ENCODE measurements at regions not wholly inside any gene's neighbourhood (a gene's known extent, or its start where the extent isn't known, plus 50 kb on each side); places are given as distances from the start of the nearest gene placed in this dataset.
A peak's percentile ranks its signal among the peaks of the same experiment; 100 is the strongest.

- H3K4me1 ChIP-seq (ENCODE audit: control insufficient read depth, insufficient read depth, low read length), result no peaks in the 10 kb centered on the region
- no peaks in the 10 kb centered on the region for H3K27me3 ChIP-seq (ENCODE audit: control insufficient read depth, insufficient read depth, low read length)
- H3K4me2 ChIP-seq (ENCODE audit: low read length), result no peak overlapping the region
- H3K9ac ChIP-seq (ENCODE audit: low read depth, low read length), result no peak overlapping the region
- no peaks in the 10 kb centered on the region for H3K9me3 ChIP-seq (replicated peaks; ENCODE audit: low read length)
- H3K36me3 ChIP-seq (ENCODE audit: insufficient read depth, low read length), result no peaks in the 10 kb centered on the region
- no peak overlapping the region for H3K4me3 ChIP-seq (ENCODE audit: low read length)
Measured at GRCh38 chr6:79431537-79431933, 105.7 kb downstream of the LCA5 start.

GRCh38 chr6:79430913-79431536 lies 106.2 kb downstream of the LCA5 start:
- Histone ChIP-seq H3K36me3 (ENCODE audit: insufficient read depth, low read length) (no peaks in the 10 kb centered on the region), H3K9me3 (replicated peaks; ENCODE audit: low read length) (no peaks in the 10 kb centered on the region), H3K4me2 (ENCODE audit: low read length) (no peak overlapping the region), H3K27me3 (ENCODE audit: control insufficient read depth, insufficient read depth, low read length) (no peaks in the 10 kb centered on the region), H3K4me3 (ENCODE audit: low read length) (no peak overlapping the region), H3K9ac (ENCODE audit: low read depth, low read length) (no peak overlapping the region), H3K4me1 (ENCODE audit: control insufficient read depth, insufficient read depth, low read length) (no peaks in the 10 kb centered on the region)

GRCh38 chr6:79427721-79428120 lies 109.5 kb downstream of the LCA5 start:
- H3K4me1 ChIP-seq (ENCODE audit: control insufficient read depth, insufficient read depth, low read length), result peaks cover 6% of the 10 kb centered on the region
- H3K27me3 ChIP-seq (ENCODE audit: control insufficient read depth, insufficient read depth, low read length), result no peaks in the 10 kb centered on the region
- no peaks in the 10 kb centered on the region for H3K9me3 ChIP-seq (replicated peaks; ENCODE audit: low read length)
- no peak overlapping the region for H3K4me3 ChIP-seq (ENCODE audit: low read length)
- H3K9ac ChIP-seq (ENCODE audit: low read depth, low read length), result no peak overlapping the region
- no peak overlapping the region for H3K4me2 ChIP-seq (ENCODE audit: low read length)
- no peaks in the 10 kb centered on the region for H3K36me3 ChIP-seq (ENCODE audit: insufficient read depth, low read length)

- Histone ChIP-seq H3K4me1 (ENCODE audit: control insufficient read depth, insufficient read depth, low read length) (peaks cover 15% of the 10 kb centered on the region), H3K9ac (ENCODE audit: low read depth, low read length) (no peak overlapping the region), H3K4me3 (ENCODE audit: low read length) (no peak overlapping the region), H3K4me2 (ENCODE audit: low read length) (no peak overlapping the region), H3K27me3 (ENCODE audit: control insufficient read depth, insufficient read depth, low read length) (no peaks in the 10 kb centered on the region), H3K9me3 (replicated peaks; ENCODE audit: low read length) (no peaks in the 10 kb centered on the region), H3K36me3 (ENCODE audit: insufficient read depth, low read length) (no peaks in the 10 kb centered on the region)
Measured at GRCh38 chr6:79426625-79427278, 110.5 kb downstream of the LCA5 start.

- Histone ChIP-seq H3K4me1 (ENCODE audit: control insufficient read depth, insufficient read depth, low read length) (peaks cover 23% of the 10 kb centered on the region), H3K9me3 (replicated peaks; ENCODE audit: low read length) (no peaks in the 10 kb centered on the region), H3K4me3 (ENCODE audit: low read length) (no peak overlapping the region), H3K4me2 (ENCODE audit: low read length) (no peak overlapping the region), H3K36me3 (ENCODE audit: insufficient read depth, low read length) (no peaks in the 10 kb centered on the region), H3K9ac (ENCODE audit: low read depth, low read length) (no peak overlapping the region), H3K27me3 (ENCODE audit: control insufficient read depth, insufficient read depth, low read length) (no peaks in the 10 kb centered on the region)
Measured at GRCh38 chr6:79425589-79426311, 111.5 kb downstream of the LCA5 start.

GRCh38 chr6:79423216-79423615 lies 114.0 kb downstream of the LCA5 start:
- no peaks in the 10 kb centered on the region for H3K27me3 ChIP-seq (ENCODE audit: control insufficient read depth, insufficient read depth, low read length)
- no peak overlapping the region for H3K4me3 ChIP-seq (ENCODE audit: low read length)
- H3K36me3 ChIP-seq (ENCODE audit: insufficient read depth, low read length), result no peaks in the 10 kb centered on the region
- no peaks in the 10 kb centered on the region for H3K9me3 ChIP-seq (replicated peaks; ENCODE audit: low read length)
- H3K4me2 ChIP-seq (ENCODE audit: low read length), result no peak overlapping the region
- peaks cover 31% of the 10 kb centered on the region for H3K4me1 ChIP-seq (ENCODE audit: control insufficient read depth, insufficient read depth, low read length)
- no peak overlapping the region for H3K9ac ChIP-seq (ENCODE audit: low read depth, low read length)

GRCh38 chr6:79422666-79423065 lies 114.6 kb downstream of the LCA5 start:
- H3K36me3 ChIP-seq (ENCODE audit: insufficient read depth, low read length), result no peaks in the 10 kb centered on the region
- no peaks in the 10 kb centered on the region for H3K27me3 ChIP-seq (ENCODE audit: control insufficient read depth, insufficient read depth, low read length)
- no peak overlapping the region for H3K9ac ChIP-seq (ENCODE audit: low read depth, low read length)
- peak overlapping the region; percentile 71 for H3K4me2 ChIP-seq (ENCODE audit: low read length)
- no peaks in the 10 kb centered on the region for H3K9me3 ChIP-seq (replicated peaks; ENCODE audit: low read length)
- H3K4me1 ChIP-seq (ENCODE audit: control insufficient read depth, insufficient read depth, low read length), result peaks cover 31% of the 10 kb centered on the region
- peak overlapping the region; percentile 52 for H3K4me3 ChIP-seq (ENCODE audit: low read length)

- H3K27me3 ChIP-seq (ENCODE audit: control insufficient read depth, insufficient read depth, low read length), result no peaks in the 10 kb centered on the region
- peak overlapping the region; percentile 52 for H3K4me3 ChIP-seq (ENCODE audit: low read length)
- H3K9ac ChIP-seq (ENCODE audit: low read depth, low read length), result peak overlapping the region; percentile 51
- H3K36me3 ChIP-seq (ENCODE audit: insufficient read depth, low read length), result no peaks in the 10 kb centered on the region
- peak overlapping the region; percentile 71 for H3K4me2 ChIP-seq (ENCODE audit: low read length)
- H3K4me1 ChIP-seq (ENCODE audit: control insufficient read depth, insufficient read depth, low read length), result peaks cover 31% of the 10 kb centered on the region
- no peaks in the 10 kb centered on the region for H3K9me3 ChIP-seq (replicated peaks; ENCODE audit: low read length)
Measured at GRCh38 chr6:79421707-79422484, 115.3 kb downstream of the LCA5 start.

- H3K9ac ChIP-seq (ENCODE audit: low read depth, low read length), result no peak overlapping the region
- H3K9me3 ChIP-seq (replicated peaks; ENCODE audit: low read length), result no peaks in the 10 kb centered on the region
Measured at GRCh38 chr6:79421001-79421411, 116.2 kb downstream of the LCA5 start.

GRCh38 chr6:79420054-79420453 lies 117.2 kb downstream of the LCA5 start:
- no peak overlapping the region for H3K9ac ChIP-seq (ENCODE audit: low read depth, low read length)
- H3K27me3 ChIP-seq (ENCODE audit: control insufficient read depth, insufficient read depth, low read length), result no peaks in the 10 kb centered on the region
- H3K36me3 ChIP-seq (ENCODE audit: insufficient read depth, low read length), result no peaks in the 10 kb centered on the region
- H3K4me2 ChIP-seq (ENCODE audit: low read length), result no peak overlapping the region
- H3K4me1 ChIP-seq (ENCODE audit: control insufficient read depth, insufficient read depth, low read length), result peaks cover 31% of the 10 kb centered on the region
- H3K9me3 ChIP-seq (replicated peaks; ENCODE audit: low read length), result no peaks in the 10 kb centered on the region
- H3K4me3 ChIP-seq (ENCODE audit: low read length), result no peak overlapping the region

More at GRCh38 chr6:79421001-79421411, 116.2 kb downstream of the LCA5 start:
- Histone ChIP-seq H3K4me3 (ENCODE audit: low read length) (no peak overlapping the region), H3K4me1 (ENCODE audit: control insufficient read depth, insufficient read depth, low read length) (peaks cover 31% of the 10 kb centered on the region), H3K27me3 (ENCODE audit: control insufficient read depth, insufficient read depth, low read length) (no peaks in the 10 kb centered on the region), H3K36me3 (ENCODE audit: insufficient read depth, low read length) (no peaks in the 10 kb centered on the region), H3K4me2 (ENCODE audit: low read length) (peak overlapping the region; percentile 34)

GRCh38 chr6:79416931-79417330 lies 120.3 kb downstream of the LCA5 start:
- H3K4me1 ChIP-seq (ENCODE audit: control insufficient read depth, insufficient read depth, low read length), result peaks cover 29% of the 10 kb centered on the region
- no peaks in the 10 kb centered on the region for H3K36me3 ChIP-seq (ENCODE audit: insufficient read depth, low read length)
- no peak overlapping the region for H3K4me3 ChIP-seq (ENCODE audit: low read length)
- no peaks in the 10 kb centered on the region for H3K9me3 ChIP-seq (replicated peaks; ENCODE audit: low read length)
- no peaks in the 10 kb centered on the region for H3K27me3 ChIP-seq (ENCODE audit: control insufficient read depth, insufficient read depth, low read length)
- H3K9ac ChIP-seq (ENCODE audit: low read depth, low read length), result no peak overlapping the region
- H3K4me2 ChIP-seq (ENCODE audit: low read length), result no peak overlapping the region
